GM19452 (cell line): ENCODE measurements at regions not wholly inside any gene's neighbourhood (a gene's known extent, or its start where the extent isn't known, plus 50 kb on each side); places are given as distances from the start of the nearest gene placed in this dataset.

Experiments used
- ATAC-seq: cut with Tn5 transposase; IDR thresholded peaks from one replicate; pipeline ENCODE4 v1.9.1; 2021; ENCODE audit not compliant: unreplicated experiment

DNA sequence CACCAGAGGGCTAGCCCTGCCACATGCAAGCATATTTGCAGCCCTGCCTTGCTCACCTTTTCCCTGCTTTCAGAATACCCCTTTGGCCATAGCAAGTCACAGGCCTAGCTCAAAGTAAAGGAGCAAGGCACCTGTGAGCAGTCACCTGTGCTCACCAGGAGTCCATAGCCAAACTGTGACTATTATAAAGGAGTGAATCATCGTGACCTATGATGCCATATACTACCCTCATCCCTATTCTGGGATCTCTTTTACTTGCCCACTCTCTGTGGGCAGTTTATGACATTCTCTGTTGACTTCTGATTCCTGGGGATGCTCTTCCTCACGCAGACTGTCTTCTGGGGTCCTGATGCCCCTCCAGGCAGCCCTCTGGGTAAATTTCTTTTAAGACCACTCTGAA is 200.5 kb upstream of the NLRP1 start:
- no peak for ATAC-seq

DNA sequence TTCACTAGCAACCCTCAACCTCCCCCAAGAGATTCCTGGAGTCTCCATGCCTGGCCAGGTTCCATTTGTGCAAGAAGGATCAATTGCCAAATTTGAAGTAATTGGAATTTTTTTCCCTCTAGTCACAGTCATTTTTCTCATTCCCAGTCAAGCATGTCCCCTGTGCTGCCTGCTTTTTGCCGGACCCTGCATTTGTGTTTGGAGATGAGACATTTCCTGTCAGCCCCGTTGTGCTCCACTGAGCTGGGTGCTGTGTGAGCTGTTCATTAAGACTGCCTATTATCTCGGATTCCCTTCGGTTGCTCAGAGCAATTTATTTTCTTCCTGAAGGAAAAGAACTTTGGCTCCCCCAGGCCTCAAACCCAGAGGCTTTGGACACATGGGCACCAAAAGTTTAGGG is 201.0 kb upstream of the NLRP1 start:
- no peak for ATAC-seq

DNA sequence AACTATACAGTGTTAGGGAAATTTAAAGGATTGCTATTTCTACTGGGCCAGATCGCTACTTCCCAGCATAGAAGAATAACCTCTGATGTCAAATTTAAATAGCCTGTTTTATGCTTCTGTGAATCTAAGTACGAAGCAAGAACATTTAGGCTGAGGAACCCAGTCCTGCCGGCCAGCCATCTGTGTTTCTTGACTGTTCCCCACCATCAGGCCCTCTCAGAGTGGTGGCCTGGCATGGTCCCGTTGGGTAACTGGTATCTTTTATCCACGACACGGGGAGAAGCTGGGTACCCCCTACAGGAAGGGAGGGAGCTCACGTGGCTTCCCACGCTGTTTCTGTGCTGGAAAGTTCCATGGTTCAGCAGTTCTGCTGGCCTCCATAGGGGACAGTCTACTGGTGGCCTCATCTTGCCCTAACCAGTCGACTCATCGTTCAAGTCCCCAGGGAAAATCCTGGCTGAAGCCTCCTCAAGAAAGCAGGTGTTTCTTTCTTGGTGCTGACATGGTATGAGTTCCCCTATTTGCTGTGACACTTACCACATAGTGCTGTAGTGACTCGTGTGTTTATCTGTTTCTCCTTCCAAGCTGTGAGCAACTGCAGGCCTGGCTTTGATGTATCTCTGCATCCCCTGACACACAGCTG is 201.7 kb upstream of the NLRP1 start:
- ATAC-seq = peak; percentile 71

DNA sequence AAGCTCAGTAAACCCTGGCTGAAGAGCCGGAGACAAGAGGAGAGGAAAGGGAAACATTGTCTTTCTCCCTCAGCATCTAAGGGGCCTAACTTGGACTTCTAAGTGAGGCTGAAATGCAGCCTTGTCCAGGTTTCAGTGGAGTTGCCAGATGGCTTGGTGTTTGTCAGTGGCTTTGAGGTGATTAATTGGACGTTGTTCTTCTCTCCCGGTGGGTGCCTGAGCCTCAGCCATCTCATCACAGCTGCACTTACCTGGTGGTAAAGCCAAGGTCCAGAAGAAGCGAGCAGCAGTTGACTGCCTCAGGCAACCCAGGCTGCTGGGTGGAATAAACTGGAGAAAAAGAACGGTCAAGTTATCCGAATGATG is 202.2 kb upstream of the NLRP1 start:
- ATAC-seq = peak; percentile 20

DNA sequence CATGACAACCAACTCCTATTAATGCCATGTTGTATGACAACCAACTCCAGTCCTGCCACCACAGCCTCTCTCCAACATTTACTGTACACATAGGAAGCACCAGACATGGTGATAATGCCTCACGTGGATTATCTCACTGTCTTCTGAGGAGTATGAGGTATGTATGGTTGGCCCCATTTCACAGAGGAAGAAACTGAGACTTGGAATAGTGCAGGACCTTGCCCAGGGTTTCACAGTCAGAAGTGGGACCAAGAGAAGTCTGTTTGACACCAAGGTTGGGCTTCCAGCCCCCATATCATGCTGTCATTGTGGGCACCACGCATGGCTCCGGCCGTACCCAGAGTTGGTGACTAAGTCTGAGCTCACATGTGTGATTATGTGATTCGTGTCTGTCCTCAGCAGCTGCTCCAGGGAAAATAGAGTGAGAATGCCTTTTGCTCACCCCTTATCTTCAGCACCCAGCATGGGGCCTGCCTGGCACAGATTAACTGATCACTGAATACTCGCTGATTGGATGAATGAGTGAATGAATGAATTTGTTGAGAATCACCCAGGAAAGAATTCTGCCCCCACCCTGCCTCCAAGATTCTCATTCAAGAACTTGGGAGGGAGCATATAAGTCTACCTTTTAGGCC is 204.1 kb upstream of the NLRP1 start:
- no peak for ATAC-seq

DNA sequence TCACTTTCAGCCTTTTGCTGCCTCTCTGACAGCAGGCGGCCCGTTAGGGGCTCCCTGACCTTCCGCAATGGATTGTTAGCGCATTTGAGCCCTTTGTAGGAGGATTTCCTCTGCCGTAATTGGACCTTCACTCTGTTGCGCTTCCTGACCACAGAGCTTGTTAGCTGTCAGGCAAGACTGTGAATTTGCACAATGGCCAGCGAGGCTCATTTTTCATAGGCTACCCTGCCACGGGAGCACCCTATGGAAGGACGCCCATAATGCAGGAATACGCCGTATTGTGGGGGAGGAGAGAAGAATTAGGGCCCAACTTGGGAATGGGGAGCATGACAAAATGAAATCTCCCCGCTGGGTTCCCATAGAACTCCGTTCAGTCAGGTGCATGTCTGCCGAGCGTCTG is 205.2 kb upstream of the NLRP1 start:
- ATAC-seq = no peak

DNA sequence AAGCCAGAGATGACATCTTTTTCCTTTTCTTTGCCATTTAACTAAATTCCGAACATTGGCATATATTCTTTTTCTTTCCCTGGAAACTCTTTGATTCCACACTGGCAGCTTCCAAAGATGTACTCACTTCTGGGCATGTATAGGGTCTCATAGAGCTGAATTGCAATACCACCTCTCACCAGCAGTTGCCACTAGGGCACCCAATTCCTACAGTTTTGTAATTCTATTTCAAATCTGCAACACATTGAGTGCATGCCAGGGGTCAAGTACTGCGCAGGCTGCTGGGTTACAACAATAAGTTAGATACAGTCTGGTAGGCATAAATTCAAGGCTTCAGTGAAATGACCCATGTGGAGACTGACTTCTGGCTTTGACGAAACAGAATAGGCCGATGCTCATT is 208.8 kb upstream of the NLRP1 start:
- no peak for ATAC-seq

DNA sequence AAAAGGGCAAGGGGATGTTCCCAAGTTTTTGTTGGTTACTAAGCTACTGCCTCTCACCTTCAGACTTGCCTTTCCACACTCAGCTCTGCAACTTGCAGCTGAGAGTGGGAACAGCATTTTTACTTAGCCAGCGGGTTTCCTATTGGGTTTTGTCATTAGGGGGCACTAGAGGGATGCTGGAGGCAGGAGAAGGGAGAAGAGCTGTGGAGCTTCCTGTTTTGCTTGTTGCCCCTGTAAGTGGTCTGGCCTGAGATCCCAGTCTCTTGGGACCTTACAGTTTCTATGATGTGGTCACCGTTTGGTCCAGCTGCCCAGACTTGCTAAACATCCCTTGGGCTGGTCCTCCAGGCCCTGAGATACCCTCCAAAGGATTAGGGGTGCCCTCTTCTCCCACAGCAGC is 209.6 kb upstream of the NLRP1 start:
- ATAC-seq = no peak

DNA sequence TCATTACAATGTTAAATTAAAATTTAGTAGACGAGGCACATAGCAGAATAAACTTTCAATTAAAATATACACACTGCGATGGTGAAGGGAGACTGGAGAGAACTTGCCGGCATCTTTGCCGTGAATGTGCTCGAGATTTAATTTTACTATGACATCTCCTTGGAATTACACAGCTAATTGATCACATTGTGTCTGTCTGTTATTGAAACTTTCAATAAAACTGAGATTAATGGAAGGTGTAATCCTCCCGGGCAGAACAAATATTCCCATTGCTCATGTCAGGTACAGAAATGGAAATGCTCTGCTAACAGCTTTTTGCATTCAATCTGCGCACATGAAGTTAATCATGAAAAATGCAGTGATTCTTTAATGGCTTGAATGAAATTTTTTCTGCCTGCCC is 210.1 kb upstream of the NLRP1 start:
- ATAC-seq = no peak

DNA sequence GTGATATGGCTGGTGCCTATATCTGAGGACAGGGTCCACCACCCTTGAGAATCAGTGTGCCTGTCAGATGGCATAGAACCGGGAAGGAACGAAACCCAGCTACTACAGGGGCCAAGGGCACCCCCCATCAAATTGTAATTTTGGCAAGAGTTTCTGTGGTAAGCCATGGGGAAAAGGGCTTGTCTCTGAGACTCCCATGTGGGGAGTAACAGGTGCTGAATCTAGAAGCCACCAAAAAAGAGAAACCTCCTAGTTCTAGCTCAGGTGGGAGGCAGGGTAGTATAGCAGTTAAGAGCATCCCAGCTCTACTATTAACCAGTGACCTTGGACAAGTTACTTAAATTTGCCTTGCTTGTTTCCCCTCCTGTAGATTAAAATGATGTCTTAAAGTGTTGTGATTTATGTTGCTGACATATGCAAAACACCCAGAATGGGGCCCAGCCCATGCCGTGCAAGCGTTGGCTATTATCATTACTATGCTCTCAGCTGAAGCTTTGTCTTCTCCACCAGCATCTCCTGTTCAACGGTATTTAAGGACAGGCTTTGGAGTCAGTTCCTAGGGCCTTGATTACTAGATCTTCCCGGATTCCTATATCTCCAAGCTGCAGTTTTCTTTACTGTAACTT is 210.7 kb upstream of the NLRP1 start:
- ATAC-seq = no peak

DNA sequence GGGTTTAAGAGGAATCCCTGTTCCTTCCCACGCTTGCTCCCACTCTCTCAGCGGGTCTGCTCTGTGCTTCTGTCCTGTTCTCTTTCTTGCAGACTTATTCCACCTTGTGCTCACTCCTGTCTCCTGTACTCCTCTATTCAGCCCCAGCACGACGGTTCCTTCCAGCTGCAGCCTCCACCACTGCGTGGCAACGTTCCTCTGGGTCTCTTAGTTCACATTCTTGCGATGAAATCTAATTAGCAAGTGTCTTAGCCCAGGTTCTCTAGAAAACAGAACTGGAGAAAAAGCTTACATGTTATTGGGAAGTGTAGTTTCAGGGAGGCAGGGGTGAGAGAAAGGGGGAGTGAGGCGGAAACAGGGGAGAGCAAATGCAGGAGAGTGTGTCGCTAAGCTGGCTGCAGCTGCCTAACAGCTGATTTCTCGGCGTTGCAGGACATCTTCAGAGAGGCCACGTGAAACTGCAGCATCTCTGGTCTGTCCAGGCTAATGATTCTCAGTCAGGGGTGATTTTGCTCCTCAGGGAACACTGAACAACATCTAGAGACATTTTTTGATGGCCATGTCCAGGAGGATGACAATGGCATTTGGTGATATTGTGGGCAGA is 213.2 kb upstream of the NLRP1 start:
- no peak for ATAC-seq

DNA sequence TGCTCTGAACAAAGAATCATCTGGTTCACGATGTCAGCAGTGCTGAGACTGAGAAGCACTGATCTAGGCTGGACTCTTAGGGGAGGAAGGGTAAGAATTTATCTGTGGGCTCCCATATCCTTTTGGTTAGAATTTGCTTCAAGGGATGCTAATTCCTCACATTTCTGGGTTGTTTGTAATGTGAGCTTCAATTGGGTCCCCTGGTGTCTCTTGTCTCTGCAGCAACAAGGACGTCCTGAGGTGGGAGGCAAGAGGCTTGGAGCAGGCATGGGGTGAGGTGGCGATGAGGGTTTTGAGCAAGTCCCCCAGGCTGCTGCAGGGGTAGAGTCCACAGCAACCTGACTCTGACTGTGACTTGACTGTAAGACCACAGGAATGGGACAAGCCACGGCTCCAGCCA is 213.8 kb upstream of the NLRP1 start:
- ATAC-seq = no peak

DNA sequence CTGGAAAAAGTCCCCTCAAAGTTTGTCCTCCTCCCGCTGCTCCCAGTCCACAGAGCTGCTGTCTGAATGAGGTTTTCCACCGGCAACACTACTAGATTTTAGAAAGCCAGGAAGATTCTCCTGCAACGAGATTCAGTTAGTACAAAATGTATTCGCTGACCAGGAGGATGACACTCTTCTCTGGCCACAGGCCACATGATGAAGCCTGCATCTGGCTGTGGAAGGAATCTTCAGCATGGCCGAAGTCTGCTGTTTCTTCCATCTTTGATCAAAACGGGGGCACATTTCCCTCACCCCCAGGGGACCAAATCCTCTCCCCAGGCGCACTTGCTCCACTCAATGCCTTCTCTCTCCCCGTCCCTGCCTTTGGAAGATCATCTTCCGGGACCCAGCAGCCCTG is 215.8 kb upstream of the NLRP1 start:
- no peak for ATAC-seq

DNA sequence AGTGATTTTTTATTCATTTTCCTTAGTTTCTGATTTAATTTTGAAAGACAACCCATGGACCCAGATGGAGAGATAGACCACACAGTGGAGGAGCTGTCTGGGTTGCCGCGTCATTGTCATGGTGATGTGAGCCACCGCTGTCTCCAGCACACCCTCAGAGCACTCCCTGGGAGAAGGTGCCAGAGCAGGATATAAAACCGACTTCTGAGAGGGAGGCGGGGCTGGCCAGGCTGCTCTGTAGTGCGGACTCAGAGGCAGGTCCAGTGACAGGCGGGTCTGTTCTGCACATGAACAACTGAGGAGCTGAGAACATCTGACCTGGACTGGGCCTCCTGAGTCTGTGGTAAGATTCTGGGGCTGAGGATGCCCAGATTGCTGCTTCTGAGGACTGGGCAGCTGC is 216.3 kb upstream of the NLRP1 start:
- no peak for ATAC-seq

DNA sequence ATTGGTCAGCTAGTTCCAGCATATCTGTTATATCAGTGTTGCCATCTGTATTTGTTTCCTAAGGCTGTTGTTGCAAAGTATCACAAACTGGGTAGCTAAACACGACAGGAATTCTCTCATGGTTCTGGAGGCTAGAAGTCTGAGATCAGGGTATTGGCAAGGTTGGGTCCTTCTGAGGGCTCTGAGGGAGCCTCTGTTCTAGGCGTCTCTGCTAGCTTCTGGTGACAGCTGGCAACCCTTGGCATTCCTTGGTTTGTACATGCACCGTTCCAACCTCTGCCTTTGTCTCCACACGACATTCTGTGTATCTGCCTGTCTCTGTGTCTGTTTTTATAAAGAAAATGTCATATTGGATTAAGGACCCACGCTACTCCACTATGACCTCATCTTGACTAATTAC is 219.9 kb upstream of the NLRP1 start:
- no peak for ATAC-seq

DNA sequence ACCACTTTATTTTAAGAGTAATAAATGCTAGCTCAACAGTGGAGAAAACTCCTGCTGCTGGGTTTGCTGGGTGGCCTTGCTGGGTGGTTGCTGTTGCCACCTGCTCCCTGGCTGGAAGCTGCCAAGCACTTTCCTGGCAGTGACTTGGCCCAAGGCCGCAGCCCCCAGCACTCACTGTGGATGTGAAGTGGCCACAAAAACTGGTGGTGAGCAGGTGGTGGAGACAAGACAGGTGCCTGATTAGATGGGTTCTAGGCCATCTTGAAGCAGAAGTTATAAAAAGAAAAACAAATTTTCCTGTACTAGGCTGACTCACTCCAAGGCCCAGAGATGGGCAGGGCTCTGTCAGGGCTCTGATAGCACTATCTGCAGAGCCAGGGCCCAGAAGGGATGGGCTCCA is 224.7 kb upstream of the NLRP1 start:
- no peak for ATAC-seq

DNA sequence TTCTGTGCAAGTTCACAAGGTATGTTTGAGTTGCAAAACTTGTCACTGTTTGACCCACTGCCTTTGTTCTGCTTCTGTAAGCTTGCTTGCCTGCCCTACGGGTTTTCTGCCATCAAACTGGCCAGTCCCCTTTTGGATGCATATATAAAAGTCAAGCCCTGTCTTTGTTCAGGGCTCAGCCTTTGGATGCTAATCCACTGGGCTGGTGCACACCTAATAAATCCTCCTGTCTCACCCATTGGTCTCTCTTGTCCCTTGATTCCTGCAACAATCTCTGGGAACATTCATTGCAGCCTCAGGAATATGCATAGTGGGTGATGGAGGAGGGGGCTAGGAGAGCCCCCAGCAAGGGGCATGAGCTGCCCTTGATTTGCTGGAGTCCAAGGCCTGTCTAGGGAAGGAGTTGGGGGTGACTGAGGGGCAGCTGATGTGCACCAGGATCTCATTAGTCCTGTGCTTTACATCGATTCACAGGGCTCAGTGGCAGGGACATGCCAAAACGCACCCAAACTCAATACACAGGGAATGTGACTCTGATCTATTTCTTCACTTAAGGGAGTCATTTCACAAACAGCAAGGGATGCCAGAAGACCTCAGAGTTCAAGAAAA is 225.4 kb upstream of the NLRP1 start:
- no peak for ATAC-seq

DNA sequence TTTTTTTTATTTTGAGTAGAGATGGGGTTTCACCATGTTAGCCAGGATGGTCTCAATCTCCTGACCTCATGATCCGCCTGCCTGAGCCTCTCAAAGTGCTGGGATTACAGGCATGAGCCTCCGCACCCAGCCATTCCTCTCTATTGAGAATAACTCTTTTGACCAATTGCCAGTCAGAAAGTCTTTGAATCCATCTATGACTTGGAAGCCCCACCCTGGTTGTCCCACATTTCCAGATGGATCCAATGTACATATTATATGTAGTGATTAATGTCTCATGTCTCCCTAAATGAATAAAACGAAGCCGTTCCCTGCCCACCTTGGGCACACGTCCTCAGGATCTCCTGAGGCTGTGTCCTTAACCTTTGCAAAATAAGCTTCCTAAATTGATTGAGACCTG is 228.3 kb upstream of the NLRP1 start:
- no peak for ATAC-seq

DNA sequence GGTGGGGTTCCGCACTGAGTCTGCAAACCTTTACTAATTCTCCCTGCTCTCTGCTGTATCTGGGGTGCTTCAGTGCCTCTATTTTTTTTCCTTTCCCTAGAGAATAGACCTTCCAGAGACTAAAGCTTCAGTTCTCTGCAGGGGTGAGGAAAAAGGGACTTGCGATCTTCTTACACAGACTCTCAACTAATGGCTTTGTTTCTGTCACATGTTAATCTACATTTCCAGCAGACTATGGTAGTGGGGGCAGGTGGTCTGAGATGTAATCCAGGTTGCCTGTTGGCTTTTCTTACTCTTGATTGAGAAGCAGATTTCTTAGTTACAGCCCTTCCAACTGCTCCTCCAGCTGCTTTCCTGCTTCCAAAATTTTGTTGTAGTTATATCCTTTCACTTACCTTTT is 229.0 kb upstream of the NLRP1 start:
- ATAC-seq = no peak

DNA sequence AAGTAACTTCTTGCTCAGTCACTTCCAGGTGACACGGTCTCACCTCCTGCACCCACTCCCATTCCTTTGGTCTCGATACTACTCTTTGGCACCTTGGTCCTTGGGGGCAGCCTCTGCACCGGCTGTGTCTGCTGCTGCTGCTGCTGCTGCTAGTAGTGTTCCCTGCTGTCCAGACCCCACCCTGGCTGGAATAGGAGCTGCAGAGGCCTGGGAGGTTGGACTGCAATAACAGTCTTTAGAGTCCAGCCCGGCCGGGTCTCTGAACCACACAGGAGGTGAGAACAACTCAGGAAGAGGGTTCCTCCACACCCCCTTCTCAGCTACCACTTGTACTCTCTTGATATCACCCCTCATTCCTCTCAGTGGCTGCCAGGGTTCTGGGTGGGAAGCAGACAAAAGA is 231.1 kb upstream of the NLRP1 start:
- ATAC-seq = no peak

DNA sequence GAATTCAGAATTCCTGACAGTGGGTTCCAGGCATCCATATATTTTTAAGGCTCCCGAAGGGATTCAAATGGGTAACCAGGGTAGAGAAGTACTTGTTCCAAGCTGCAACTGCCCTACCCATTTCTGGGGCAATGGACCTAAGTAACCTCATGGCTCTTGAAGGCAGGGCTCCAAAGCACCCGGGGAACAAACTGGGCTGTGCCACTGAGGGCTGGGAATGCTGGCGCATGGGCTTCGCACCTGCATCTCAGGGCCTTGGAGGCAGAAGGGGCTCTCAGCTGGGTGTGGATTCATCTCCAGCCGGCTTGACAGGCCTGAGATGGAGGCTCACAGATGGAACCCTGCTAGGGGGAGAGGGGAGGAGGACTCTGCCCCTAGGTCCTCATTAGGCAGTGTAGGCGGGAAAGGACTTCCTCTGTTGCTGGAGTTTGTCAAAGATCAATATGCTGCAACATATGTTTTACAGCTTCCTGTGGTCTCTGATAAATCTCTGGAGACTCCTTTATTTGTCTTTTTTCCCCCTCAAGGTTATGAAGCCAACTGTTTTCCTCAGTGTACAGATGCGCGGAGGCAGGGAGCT is 232.3 kb upstream of the NLRP1 start:
- no peak for ATAC-seq
